ENCODE measurements at regions not wholly inside any gene's neighbourhood (a gene's known extent, or its start where the extent isn't known, plus 50 kb on each side); places are given as distances from the start of the nearest gene placed in this dataset.

DNA sequence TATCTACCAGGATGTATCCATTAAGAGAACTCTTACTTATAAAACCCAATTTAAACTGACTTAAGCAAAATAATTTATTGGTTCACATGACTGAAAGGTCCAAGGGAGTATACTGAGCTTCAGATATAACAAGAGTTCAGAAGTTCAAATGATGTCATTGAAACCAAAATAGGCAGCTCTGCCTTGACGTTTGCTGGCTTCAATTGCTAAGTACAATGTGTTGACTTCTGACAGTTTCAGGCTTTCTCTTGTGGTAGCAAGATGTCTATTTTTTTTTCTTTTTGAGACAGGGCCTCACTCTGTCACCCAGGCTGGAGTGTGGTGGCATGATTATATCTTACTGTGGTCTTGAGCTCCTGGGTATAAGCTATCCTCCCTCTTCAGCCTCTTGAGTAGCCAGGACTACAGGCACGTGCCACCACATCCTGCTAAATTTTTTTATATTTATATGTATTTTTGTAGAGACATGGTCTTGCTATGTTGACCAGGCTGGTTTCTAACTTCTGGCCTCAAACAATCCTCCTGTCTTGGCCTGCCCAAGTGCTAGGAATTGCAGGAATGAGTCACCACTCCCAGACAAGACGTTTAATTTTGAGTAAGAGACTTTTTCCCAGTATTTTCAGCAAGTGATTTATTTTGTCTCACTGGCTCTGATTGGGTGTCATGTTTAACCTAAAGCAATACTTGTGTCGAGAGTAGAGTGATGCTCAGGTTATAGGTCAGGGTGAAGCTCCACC lies 184.8 kb downstream of the NR4A2 start:
- no peak overlapping the region for H2AK9ac ChIP-seq (replicated peaks; ENCODE audit: low read depth, low read length, poor library complexity)
- DNase-seq (no peak), ATAC-seq (ENCODE audit: low read depth) (no peak)
- H3K4me2 ChIP-seq (ENCODE audit: low read depth, low read length) = no peak overlapping the region
- no peak overlapping the region for H2AFZ ChIP-seq (replicated peaks; ENCODE audit: low read length, poor library complexity)
- no CpG with 5 or more reads among the region's 4 CpGs for WGBS, 2 experiments (ENCODE audit: extremely low coverage in 2 of 2, insufficient read length in 1 of 2)
- H3K14ac ChIP-seq (replicated peaks; ENCODE audit: low read depth, low read length) = no peak overlapping the region
- no peaks in the 10 kb centered on the region for H4K20me1 ChIP-seq (ENCODE audit: insufficient read depth, low read length)
- no peak overlapping the region for H3K27ac ChIP-seq (ENCODE audit: insufficient read depth, low read length)
- no peak overlapping the region for H3K9ac ChIP-seq (ENCODE audit: low read depth, low read length)
- H2AK5ac ChIP-seq (ENCODE audit: low read depth, low read length) = no peak overlapping the region
- no peak overlapping the region for H2BK15ac ChIP-seq (ENCODE audit: low read depth, low read length)
- no peak overlapping the region for H2BK120ac ChIP-seq (ENCODE audit: low read depth, low read length)
- no peak overlapping the region for H3K18ac ChIP-seq (ENCODE audit: low read depth, low read length)
- no peak overlapping the region for H4K5ac ChIP-seq (ENCODE audit: low read depth, low read length)
- H4K8ac ChIP-seq (ENCODE audit: low read depth in 2 of 2, low read length in 2 of 2) = no peak overlapping the region
- ChIA-PET CTCF (no interaction called here), POLR2A (ENCODE audit: unreplicated experiment) (no interaction called here)
- peaks cover 2% of the 10 kb centered on the region for H3K9me3 ChIP-seq (ENCODE audit: control insufficient read depth, insufficient read depth, low read length)
- H3K4ac ChIP-seq (ENCODE audit: low read depth, low read length) = no peak overlapping the region
- H3K23ac ChIP-seq (ENCODE audit: low read depth, low read length) = no peak overlapping the region
- H4K91ac ChIP-seq (ENCODE audit: insufficient read depth, low read depth, low read length) = no peak overlapping the region
- intact Hi-C loops (cut with micrococcal nuclease) = no loop called here
- no peak overlapping the region for H3K56ac ChIP-seq (ENCODE audit: extremely low read depth, insufficient read depth, low read length)
- H3K4me1 ChIP-seq (ENCODE audit: control insufficient read depth, insufficient read depth, low read length) = no peaks in the 10 kb centered on the region
- H2BK5ac ChIP-seq (ENCODE audit: low read depth, low read length, poor library complexity, severe bottlenecking) = no peak overlapping the region
- H3K4me3 ChIP-seq (ENCODE audit: insufficient read depth, low read depth, low read length) = no peak overlapping the region
- in situ Hi-C loops (cut with MboI; ENCODE audit: low sequenced_read_pairs) = no loop called here
- H3K36me3 ChIP-seq (ENCODE audit: control insufficient read depth, insufficient read depth, low read length) = no peaks in the 10 kb centered on the region
- TF ChIP-seq, protein P1, sequence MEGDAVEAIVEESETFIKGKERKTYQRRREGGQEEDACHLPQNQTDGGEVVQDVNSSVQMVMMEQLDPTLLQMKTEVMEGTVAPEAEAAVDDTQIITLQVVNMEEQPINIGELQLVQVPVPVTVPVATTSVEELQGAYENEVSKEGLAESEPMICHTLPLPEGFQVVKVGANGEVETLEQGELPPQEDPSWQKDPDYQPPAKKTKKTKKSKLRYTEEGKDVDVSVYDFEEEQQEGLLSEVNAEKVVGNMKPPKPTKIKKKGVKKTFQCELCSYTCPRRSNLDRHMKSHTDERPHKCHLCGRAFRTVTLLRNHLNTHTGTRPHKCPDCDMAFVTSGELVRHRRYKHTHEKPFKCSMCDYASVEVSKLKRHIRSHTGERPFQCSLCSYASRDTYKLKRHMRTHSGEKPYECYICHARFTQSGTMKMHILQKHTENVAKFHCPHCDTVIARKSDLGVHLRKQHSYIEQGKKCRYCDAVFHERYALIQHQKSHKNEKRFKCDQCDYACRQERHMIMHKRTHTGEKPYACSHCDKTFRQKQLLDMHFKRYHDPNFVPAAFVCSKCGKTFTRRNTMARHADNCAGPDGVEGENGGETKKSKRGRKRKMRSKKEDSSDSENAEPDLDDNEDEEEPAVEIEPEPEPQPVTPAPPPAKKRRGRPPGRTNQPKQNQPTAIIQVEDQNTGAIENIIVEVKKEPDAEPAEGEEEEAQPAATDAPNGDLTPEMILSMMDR (conservative IDR thresholded peaks at IDR 0.05; ENCODE audit: low read depth, low read length) = no peak
- TF ChIP-seq SMC3 (IDR thresholded peaks at IDR 0.05; ENCODE audit: low read depth, low read length) (no peak), FOS (IDR thresholded peaks at IDR 0.05; ENCODE audit: low read depth, low read length) (no peak), BHLHE40 (IDR thresholded peaks at IDR 0.05; ENCODE audit: low read depth, low read length) (no peak), RAD21 (IDR thresholded peaks at IDR 0.05; ENCODE audit: low read length) (no peak), MXI1 (IDR thresholded peaks at IDR 0.05; ENCODE audit: borderline replicate concordance, low read depth, low read length) (no peak), RFX5 (IDR thresholded peaks at IDR 0.05; ENCODE audit: low read depth, low read length) (no peak), MAFK (IDR thresholded peaks at IDR 0.05; ENCODE audit: low read depth, low read length) (no peak), POLR2A (IDR thresholded peaks at IDR 0.05; ENCODE audit: low read depth, low read length) (no peak), RCOR1 (IDR thresholded peaks at IDR 0.05; ENCODE audit: insufficient replicate concordance, low read length) (no peak), CEBPB (IDR thresholded peaks at IDR 0.05; ENCODE audit: low read depth, low read length) (no peak)
- TF ChIP-seq, protein P2, sequence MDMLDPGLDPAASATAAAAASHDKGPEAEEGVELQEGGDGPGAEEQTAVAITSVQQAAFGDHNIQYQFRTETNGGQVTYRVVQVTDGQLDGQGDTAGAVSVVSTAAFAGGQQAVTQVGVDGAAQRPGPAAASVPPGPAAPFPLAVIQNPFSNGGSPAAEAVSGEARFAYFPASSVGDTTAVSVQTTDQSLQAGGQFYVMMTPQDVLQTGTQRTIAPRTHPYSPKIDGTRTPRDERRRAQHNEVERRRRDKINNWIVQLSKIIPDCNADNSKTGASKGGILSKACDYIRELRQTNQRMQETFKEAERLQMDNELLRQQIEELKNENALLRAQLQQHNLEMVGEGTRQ (IDR thresholded peaks at IDR 0.05; ENCODE audit: low read depth, low read length) = no peak
- dilution Hi-C loops (cut with HindIII; ENCODE audit: low sequenced_read_pairs, unreplicated experiment) = no loop called here
- BruUV-seq (replicated peaks) = no TSS peak
- no peak overlapping the region for H2BK20ac ChIP-seq (ENCODE audit: low read depth, low read length)
- H3K9me1 ChIP-seq (ENCODE audit: insufficient read depth, low read length) = no peaks in the 10 kb centered on the region
- H3K27me3 ChIP-seq (ENCODE audit: control insufficient read depth, insufficient read depth, low read length) = no peaks in the 10 kb centered on the region
- H3K79me1 ChIP-seq (ENCODE audit: low read depth in 1 of 2, low read length in 2 of 2) = no peaks in the 10 kb centered on the region

Data from IMR-90 (cell line).